Naive thymus-derived CD4-positive, alpha-beta T cell (primary cell): ENCODE measurements at regions not wholly inside any gene's neighbourhood (a gene's known extent, or its start where the extent isn't known, plus 50 kb on each side); places are given as distances from the start of the nearest gene placed in this dataset.

ENCODE experiments used
- ATAC-seq: fragments of 150-1000 bp; cut with Tn5 transposase; 2 replicates; pipeline ENCODE4 v1.10.0; 2021; ENCODE audit warnings: mild to moderate bottlenecking, moderate library complexity
- CTCF ChIA-PET: fragments of 350-600 bp; sonication (Branson Sonifier 250); formaldehyde crosslinking; loops from one replicate; lab custom pipeline; 2021; ENCODE audit warnings: antibody characterized with exemption; lab: Charles Lee
- POLR2A ChIA-PET: fragments of 350-600 bp; sonication (Branson Sonifier 250); formaldehyde crosslinking; loops from one replicate; lab custom pipeline; 2021; ENCODE audit warnings: antibody characterized with exemption, inconsistent platforms; lab: Charles Lee
- DNase-seq, 9 donors: peaks; one replicate each; pipeline versions ENCODE4 v3.0.0 to v3.0.0-alpha.2; 2020 to 2022; ENCODE audit warnings: mixed read lengths in 1 of 9
- H3K27ac ChIP-seq: one replicate; pipeline ENCODE4 v1.7.0; 2013; ENCODE audit warnings: mild to moderate bottlenecking, low read depth, low read length, moderate library complexity
- H3K27me3 ChIP-seq, 2 donors: one replicate each; pipeline ENCODE4 v1.7.0; 2013; ENCODE audit warnings: low read length in 2 of 2, mild to moderate bottlenecking in 2 of 2, moderate library complexity in 2 of 2; ENCODE audit not compliant: control insufficient read depth in 2 of 2, insufficient read depth in 2 of 2
- H3K36me3 ChIP-seq, 3 experiments: 1 replicate in 2 of 3; 2 replicates in 1 of 3; pipeline ENCODE4 v1.7.0; 2013; ENCODE audit warnings: low read length in 3 of 3, mild to moderate bottlenecking in 3 of 3, moderate library complexity in 1 of 3; ENCODE audit not compliant: insufficient read depth in 3 of 3, control insufficient read depth in 2 of 3
- H3K4me1 ChIP-seq, 2 donors: one replicate each; pipeline ENCODE4 v1.7.0; 2013; ENCODE audit warnings: low read length in 2 of 2, mild to moderate bottlenecking in 2 of 2, moderate library complexity in 1 of 2; ENCODE audit not compliant: control insufficient read depth in 2 of 2, insufficient read depth in 2 of 2
- H3K4me3 ChIP-seq: 2 replicates; pipeline ENCODE4 v1.7.0; 2013; ENCODE audit warnings: mild to moderate bottlenecking, low read length
- H3K9me3 ChIP-seq, 3 experiments: 1 replicate in 2 of 3; 2 replicates in 1 of 3; pipeline ENCODE4 v1.7.0; 2013; ENCODE audit warnings: low read length in 3 of 3; ENCODE audit not compliant: control insufficient read depth in 2 of 3
- H3K27ac Mint-ChIP-seq, 9 donors: one replicate each; pipeline ENCODE4 v1.8.0; 2020 to 2022; ENCODE audit warnings: mixed read lengths in 9 of 9, mild to moderate bottlenecking in 8 of 9, moderate library complexity in 5 of 9, inconsistent platforms in 2 of 9
- H3K27me3 Mint-ChIP-seq, 5 donors: one replicate each; pipeline ENCODE4 v1.8.0; 2021 to 2022; ENCODE audit warnings: mixed read lengths in 5 of 5, mild to moderate bottlenecking in 1 of 5
- H3K36me3 Mint-ChIP-seq, 5 donors: one replicate each; pipeline ENCODE4 v1.8.0; 2020 to 2022; ENCODE audit warnings: mixed read lengths in 5 of 5, mild to moderate bottlenecking in 3 of 5, inconsistent platforms in 1 of 5
- H3K4me1 Mint-ChIP-seq, 7 donors: one replicate each; pipeline ENCODE4 v1.8.0; 2020 to 2022; ENCODE audit warnings: mixed read lengths in 7 of 7, mild to moderate bottlenecking in 3 of 7, inconsistent platforms in 1 of 7
- H3K4me3 Mint-ChIP-seq, 10 donors: one replicate each; pipeline ENCODE4 v1.8.0; 2020 to 2022; ENCODE audit warnings: mild to moderate bottlenecking in 10 of 10, mixed read lengths in 10 of 10, moderate library complexity in 6 of 10, inconsistent platforms in 2 of 10
- H3K9me3 Mint-ChIP-seq, 11 donors: one replicate each; pipeline ENCODE4 v1.8.0; 2020 to 2022; ENCODE audit warnings: mixed read lengths in 11 of 11, mild to moderate bottlenecking in 4 of 11, inconsistent platforms in 1 of 11, moderate library complexity in 1 of 11
- intact Hi-C, 2 donors: fragments of 100-400 bp; cut with micrococcal nuclease; formaldehyde crosslinking; loops; one replicate each; pipeline ENCODE4 v1.15.1; 2023

DNA sequence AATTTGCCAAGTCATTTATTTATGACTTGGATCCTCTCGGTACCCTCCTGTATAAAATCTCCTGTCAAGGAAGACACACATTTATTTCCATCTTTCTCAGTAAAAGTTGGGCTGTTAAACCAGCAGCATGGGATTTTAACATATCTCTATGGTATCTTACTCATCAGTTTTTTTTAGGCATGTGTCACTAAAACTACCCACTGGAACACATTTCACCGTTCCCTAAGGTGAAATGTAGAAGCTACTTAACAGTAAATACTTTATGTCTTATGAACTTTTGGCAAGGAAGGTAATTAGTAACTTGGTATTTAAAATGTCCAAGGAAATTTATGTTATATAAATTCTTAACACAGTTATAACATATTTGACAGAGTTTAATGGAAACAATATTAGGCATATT is 152.5 kb upstream of the HDAC9 start:
- ATAC-seq = no peak

DNA sequence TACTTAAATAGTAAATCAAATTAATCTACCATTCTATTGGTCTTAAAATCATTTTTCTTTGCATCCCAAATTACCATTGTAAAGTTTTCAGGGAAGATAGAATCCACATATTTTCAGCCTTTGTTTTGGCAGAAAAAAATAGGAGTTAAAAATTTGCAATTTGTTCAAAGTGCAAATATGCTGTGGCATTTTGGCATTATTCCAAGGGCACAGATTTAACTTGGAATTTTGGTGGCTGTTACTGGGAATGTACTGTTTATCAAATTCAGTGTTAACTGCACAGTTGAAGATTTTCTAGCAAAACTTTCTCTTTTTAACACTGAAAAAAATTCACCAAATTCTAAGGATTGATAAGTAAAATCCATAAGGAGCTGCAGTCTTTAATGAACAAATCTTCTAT is 151.0 kb upstream of the HDAC9 start:
- Histone ChIP-seq H3K4me3 (no peak overlapping the region), H3K36me3 (no peaks in the 10 kb centered on the region), H3K27ac (no peak overlapping the region), H3K27me3 (no peaks in the 10 kb centered on the region), H3K4me1 (no peaks in the 10 kb centered on the region), H3K9me3 (no peaks in the 10 kb centered on the region)
- no peak overlapping the region for H3K27ac Mint-ChIP-seq
- H3K27me3 Mint-ChIP-seq = peaks cover 3 to 11% (median 8%) of the 10 kb centered on the region in 5 donors
- DNase-seq = no peak
- intact Hi-C loops = no loop called here
- H3K4me3 Mint-ChIP-seq = no peak overlapping the region
- ChIA-PET CTCF (interaction anchor here (1.5 to 2.0 kb wide), 2 partner anchors 574 to 662 kb away, joined by 8 to 9 read pairs; no protein-coding TSS in a partner anchor), POLR2A (no interaction called here)
- H3K9me3 Mint-ChIP-seq = peaks cover 0 to 15% (median 5%) of the 10 kb centered on the region in 11 donors
- no peaks in the 10 kb centered on the region for H3K4me1 Mint-ChIP-seq
- H3K36me3 Mint-ChIP-seq = no peaks in the 10 kb centered on the region
- ATAC-seq = no peak

More for the DNA sequence above, 152.5 kb upstream of the HDAC9 start:
- no peak for DNase-seq
- no peaks in the 10 kb centered on the region for H3K36me3 ChIP-seq
- no peaks in the 10 kb centered on the region for H3K4me1 Mint-ChIP-seq
- H3K9me3 Mint-ChIP-seq = peaks cover 0 to 15% (median 5%) of the 10 kb centered on the region in 11 donors
- H3K27ac ChIP-seq = no peak overlapping the region
- CTCF ChIA-PET = no interaction called here
- H3K9me3 ChIP-seq = no peaks in the 10 kb centered on the region
- intact Hi-C loops = no loop called here
- H3K36me3 Mint-ChIP-seq = no peaks in the 10 kb centered on the region
- H3K4me3 ChIP-seq = no peak overlapping the region
- POLR2A ChIA-PET = no interaction called here
- no peak overlapping the region for H3K4me3 Mint-ChIP-seq
- no peak overlapping the region for H3K27ac Mint-ChIP-seq
- no peaks in the 10 kb centered on the region for H3K4me1 ChIP-seq
- no peaks in the 10 kb centered on the region for H3K27me3 ChIP-seq
- H3K27me3 Mint-ChIP-seq = peaks cover 3 to 8% (median 7%) of the 10 kb centered on the region in 5 donors

DNA sequence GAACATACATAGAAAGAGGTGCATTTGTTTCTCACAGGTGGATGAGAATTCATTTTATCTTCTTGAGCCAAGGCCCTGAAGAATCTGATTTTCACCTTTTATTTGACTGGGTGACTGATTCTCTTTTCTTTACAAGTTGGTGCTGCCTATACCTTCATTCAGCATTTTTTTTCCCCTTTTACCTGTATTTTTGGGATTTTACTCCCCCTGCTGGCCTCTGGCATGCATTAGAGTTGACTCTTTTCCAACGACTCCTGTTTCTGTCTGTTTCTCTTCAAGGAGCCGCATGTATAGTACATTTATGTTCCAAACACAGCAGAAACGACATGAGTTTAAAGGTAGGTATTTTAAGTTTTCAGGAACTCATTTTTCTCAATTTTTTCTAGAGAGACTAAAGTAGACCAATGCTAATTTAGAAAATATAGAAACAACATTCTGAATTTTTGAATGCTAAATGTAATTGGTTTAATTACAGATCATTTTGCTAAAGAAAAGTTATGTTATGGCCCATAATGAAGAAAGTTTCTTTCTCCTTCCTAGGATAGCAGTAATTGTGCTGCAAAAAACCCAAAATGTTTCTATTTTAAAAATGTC is 149.8 kb upstream of the HDAC9 start:
- Histone ChIP-seq H3K4me3 (no peak overlapping the region), H3K27me3 (no peaks in the 10 kb centered on the region), H3K4me1 (no peaks in the 10 kb centered on the region), H3K9me3 (no peaks in the 10 kb centered on the region), H3K27ac (no peak overlapping the region), H3K36me3 (no peaks in the 10 kb centered on the region)
- H3K9me3 Mint-ChIP-seq = peaks cover 0 to 15% (median 5%) of the 10 kb centered on the region in 11 donors
- no peak overlapping the region for H3K27ac Mint-ChIP-seq
- DNase-seq (peak in 5 of 9 donors; percentile 8 to 43 (median 30)), ATAC-seq (no peak)
- H3K4me3 Mint-ChIP-seq = no peak overlapping the region
- ChIA-PET POLR2A (no interaction called here), CTCF (interaction anchor here (0.7 to 2.0 kb wide), 4 partner anchors 575 to 1321 kb away, joined by 4 to 9 read pairs (median 6); no protein-coding TSS in a partner anchor)
- intact Hi-C loops = loop anchor here (1.0 kb wide), 5 partner anchors 575 to 1454 kb away; no protein-coding TSS in a partner anchor
- H3K27me3 Mint-ChIP-seq = peaks cover 3 to 12% (median 7%) of the 10 kb centered on the region in 5 donors
- no peaks in the 10 kb centered on the region for H3K4me1 Mint-ChIP-seq
- no peaks in the 10 kb centered on the region for H3K36me3 Mint-ChIP-seq

DNA sequence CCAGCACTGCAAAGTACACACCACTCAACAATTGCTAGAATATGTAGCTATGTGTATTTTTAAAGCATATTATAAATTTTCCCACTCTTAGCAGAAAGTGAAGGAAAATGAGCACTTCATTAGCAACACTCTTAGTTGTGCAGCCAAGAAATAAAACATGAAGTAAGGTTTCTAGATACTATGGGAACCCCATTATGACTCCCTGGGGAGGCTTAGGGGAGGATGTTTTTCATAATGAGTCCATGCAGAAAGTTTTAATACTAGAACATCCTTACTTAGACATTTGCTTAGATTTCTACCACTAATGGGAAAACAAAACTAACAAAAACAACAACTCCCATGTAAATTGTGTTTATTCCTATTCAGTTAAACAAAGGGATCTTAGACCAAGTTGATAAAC is 148.4 kb upstream of the HDAC9 start:
- H3K9me3 Mint-ChIP-seq = peaks cover 0 to 1% (median 0%) of the 10 kb centered on the region in 11 donors
- intact Hi-C loops = no loop called here
- CTCF ChIA-PET = interaction anchor here (0.7 kb wide), 1 partner anchor 666 kb away, joined by 3 read pairs; no protein-coding TSS in a partner anchor

DNA sequence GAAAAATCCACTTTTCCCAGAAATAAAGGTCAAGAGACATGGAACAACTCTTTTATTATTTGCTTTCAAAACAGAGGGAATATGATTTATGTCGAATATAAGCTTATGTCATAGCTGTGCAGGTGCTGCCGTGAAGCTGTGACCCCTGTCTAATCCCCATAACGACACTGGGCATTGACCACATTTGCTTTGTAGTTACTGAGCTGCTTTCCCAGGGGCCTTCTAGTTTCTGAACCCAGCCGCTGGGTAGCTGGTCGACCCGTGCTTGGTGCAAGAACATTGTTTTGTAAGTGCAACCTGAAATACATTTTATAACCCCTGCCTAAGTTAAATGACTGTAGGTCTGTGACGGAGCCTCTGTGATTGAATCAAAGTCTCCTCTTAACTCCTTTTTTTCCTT is 144.9 kb upstream of the HDAC9 start:
- no peaks in the 10 kb centered on the region for H3K4me1 ChIP-seq
- H3K9me3 Mint-ChIP-seq = no peaks in the 10 kb centered on the region
- intact Hi-C loops = loop anchor here in 1 of 2 donors (10.0 kb wide), 1 partner anchor 704 kb away; no protein-coding TSS in a partner anchor
- H3K36me3 ChIP-seq = no peaks in the 10 kb centered on the region
- CTCF ChIA-PET = interaction anchor here (1.2 kb wide), 1 partner anchor 8 kb away, joined by 4 read pairs; no protein-coding TSS in a partner anchor
- H3K4me3 Mint-ChIP-seq = no peak overlapping the region
- H3K36me3 Mint-ChIP-seq = no peaks in the 10 kb centered on the region
- DNase-seq (no peak), ATAC-seq (no peak)
- no peaks in the 10 kb centered on the region for H3K9me3 ChIP-seq
- peaks cover 0 to 13% (median 5%) of the 10 kb centered on the region in 5 donors for H3K27me3 Mint-ChIP-seq
- H3K4me3 ChIP-seq = no peak overlapping the region
- peaks cover 0 to 3% (median 0%) of the 10 kb centered on the region in 7 donors for H3K4me1 Mint-ChIP-seq
- H3K27ac Mint-ChIP-seq = no peak overlapping the region
- no peak overlapping the region for H3K27ac ChIP-seq
- no peaks in the 10 kb centered on the region for H3K27me3 ChIP-seq
- POLR2A ChIA-PET = no interaction called here

More for the DNA sequence above, 148.4 kb upstream of the HDAC9 start:
- no peaks in the 10 kb centered on the region for H3K9me3 ChIP-seq
- no peaks in the 10 kb centered on the region for H3K36me3 ChIP-seq
- H3K4me3 ChIP-seq = no peak overlapping the region
- no peaks in the 10 kb centered on the region for H3K4me1 ChIP-seq
- Mint-ChIP-seq H3K27me3 (peaks cover 0 to 11% (median 8%) of the 10 kb centered on the region in 5 donors), H3K4me1 (no peaks in the 10 kb centered on the region), H3K27ac (no peak overlapping the region), H3K36me3 (no peaks in the 10 kb centered on the region), H3K4me3 (no peak overlapping the region)
- POLR2A ChIA-PET = no interaction called here
- no peaks in the 10 kb centered on the region for H3K27me3 ChIP-seq
- ATAC-seq = no peak
- no peak overlapping the region for H3K27ac ChIP-seq
- DNase-seq = no peak

DNA sequence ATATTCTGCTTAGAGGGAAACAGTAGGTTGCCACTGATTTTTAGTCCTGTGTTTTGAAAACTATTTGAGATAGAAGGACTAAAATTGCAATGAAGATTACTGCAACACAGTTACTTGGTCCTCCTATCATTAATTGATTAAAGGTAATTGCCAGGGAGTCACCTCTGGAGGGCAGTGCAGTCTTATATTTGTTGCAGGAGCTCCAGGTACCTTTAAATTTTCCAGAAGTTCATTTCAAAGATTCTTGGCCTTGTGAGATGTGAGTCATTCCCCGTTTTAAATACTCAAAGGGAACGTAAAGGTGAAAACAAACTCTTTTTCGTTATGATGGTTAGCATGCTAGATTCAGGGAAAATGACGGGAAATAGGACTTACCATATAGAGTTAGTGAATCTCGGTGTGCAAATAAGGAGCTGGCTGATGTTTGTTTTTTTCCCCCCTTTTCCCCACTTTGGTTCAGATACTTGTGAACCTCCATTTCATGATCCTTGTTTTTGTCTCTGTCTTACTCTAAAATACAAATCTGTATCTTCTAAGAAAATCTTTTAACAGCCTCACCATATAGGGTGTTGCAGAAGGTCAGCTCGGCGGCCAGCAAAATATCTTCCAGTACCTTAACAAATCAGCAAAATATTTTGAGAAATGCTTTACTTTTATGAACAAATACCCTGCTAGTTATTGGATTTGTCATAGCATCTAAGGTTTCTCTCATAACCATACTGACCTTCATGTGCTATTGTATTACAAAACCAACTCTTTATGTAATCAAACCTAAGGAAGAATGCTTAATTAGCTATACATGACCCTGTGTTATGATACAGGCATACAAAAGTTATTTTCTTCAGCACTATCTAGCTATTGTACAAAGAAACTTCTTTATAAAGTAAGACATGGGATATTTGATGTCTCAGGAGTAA is 143.0 kb upstream of the HDAC9 start:
- no peaks in the 10 kb centered on the region for H3K36me3 Mint-ChIP-seq
- no peak overlapping the region for H3K4me3 Mint-ChIP-seq
- CTCF ChIA-PET = interaction anchor here (0.6 to 1.0 kb wide), 3 partner anchors 9 to 1735 kb away, joined by 3 to 4 read pairs (median 4); no protein-coding TSS in a partner anchor
- Histone ChIP-seq H3K4me3 (no peak overlapping the region), H3K27me3 (no peaks in the 10 kb centered on the region), H3K36me3 (no peaks in the 10 kb centered on the region), H3K9me3 (no peaks in the 10 kb centered on the region), H3K4me1 (no peaks in the 10 kb centered on the region), H3K27ac (no peak overlapping the region)
- H3K27me3 Mint-ChIP-seq = peaks cover 0 to 13% (median 4%) of the 10 kb centered on the region in 5 donors
- no peaks in the 10 kb centered on the region for H3K9me3 Mint-ChIP-seq
- intact Hi-C loops = loop anchor here (1.0 to 10.0 kb wide), 3 partner anchors 314 to 1312 kb away; no protein-coding TSS in a partner anchor
- POLR2A ChIA-PET = no interaction called here
- no peak for DNase-seq
- H3K27ac Mint-ChIP-seq = no peak overlapping the region
- ATAC-seq = no peak
- peaks cover 0 to 12% (median 6%) of the 10 kb centered on the region in 7 donors for H3K4me1 Mint-ChIP-seq
